H9 (cell line): ENCODE measurements at regions not wholly inside any gene's neighbourhood (a gene's known extent, or its start where the extent isn't known, plus 50 kb on each side); places are given as distances from the start of the nearest gene placed in this dataset.

Source experiments
- DNase-seq: peaks from one replicate; pipeline ENCODE4 v3.0.0-alpha.2; 2017
- H2AFZ ChIP-seq: one replicate; pipeline ENCODE4 v1.6.1; 2013; ENCODE audit warnings: mild to moderate bottlenecking, low read length, control low read depth, moderate library complexity
- H2AK5ac ChIP-seq: 2 replicates; pipeline ENCODE4 v1.6.1; 2013; ENCODE audit warnings: low read length, control low read depth, mixed read lengths; ENCODE audit not compliant: insufficient read length
- H2BK120ac ChIP-seq: one replicate; pipeline ENCODE4 v1.6.1; 2013; ENCODE audit warnings: low read depth, mild to moderate bottlenecking, low read length, control low read depth, inconsistent platforms; ENCODE audit not compliant: poor library complexity, severe bottlenecking
- H2BK12ac ChIP-seq: 2 replicates; pipeline ENCODE4 v1.6.1; 2013; ENCODE audit warnings: low read length, control low read depth, mixed read lengths, low read depth; ENCODE audit not compliant: insufficient read length
- H2BK15ac ChIP-seq: 2 replicates; pipeline ENCODE4 v1.6.1; 2013; ENCODE audit warnings: low read depth, low read length, control low read depth
- H2BK20ac ChIP-seq: one replicate; pipeline ENCODE4 v1.6.1; 2013; ENCODE audit warnings: low read depth, mild to moderate bottlenecking, low read length, control low read depth, inconsistent platforms; ENCODE audit not compliant: poor library complexity, severe bottlenecking
- H2BK5ac ChIP-seq: 2 replicates; pipeline ENCODE4 v1.6.1; 2013; ENCODE audit warnings: low read length, control low read depth, mixed read lengths; ENCODE audit not compliant: insufficient read length
- H3K14ac ChIP-seq: 2 replicates; pipeline ENCODE4 v1.6.1; 2013; ENCODE audit warnings: low read length, control low read depth; ENCODE audit not compliant: insufficient read depth
- H3K18ac ChIP-seq: 2 replicates; pipeline ENCODE4 v1.6.1; 2013; ENCODE audit warnings: low read depth, mild to moderate bottlenecking, mixed read lengths, low read length, control low read depth; ENCODE audit not compliant: insufficient read length
- H3K23ac ChIP-seq: 2 replicates; pipeline ENCODE4 v1.6.1; 2013; ENCODE audit warnings: low read length, control low read depth, mixed read lengths, low read depth; ENCODE audit not compliant: insufficient read length
- H3K23me2 ChIP-seq: 2 replicates; pipeline ENCODE4 v1.6.1; 2013; ENCODE audit warnings: low read depth, mild to moderate bottlenecking, mixed read lengths, low read length, control low read depth; ENCODE audit not compliant: insufficient read length, poor library complexity, severe bottlenecking
- H3K27ac ChIP-seq: 2 replicates; pipeline ENCODE4 v1.5.1; 2013; ENCODE audit warnings: low read length, control low read depth, mixed read lengths, low read depth; ENCODE audit not compliant: insufficient read length
- H3K27me3 ChIP-seq: 2 replicates; pipeline ENCODE4 v1.6.1; 2013; ENCODE audit warnings: low read length, control low read depth, inconsistent platforms; ENCODE audit not compliant: insufficient read depth
- H3K4ac ChIP-seq: 2 replicates; pipeline ENCODE4 v1.6.1; 2013; ENCODE audit warnings: low read depth, mild to moderate bottlenecking, control low read depth, inconsistent platforms, low read length, moderate library complexity
- H3K4me1 ChIP-seq: 2 replicates; pipeline ENCODE4 v1.6.1; 2013; ENCODE audit warnings: low read length, control low read depth, inconsistent platforms; ENCODE audit not compliant: insufficient read depth
- H3K4me2 ChIP-seq: 2 replicates; pipeline ENCODE4 v1.6.1; 2013; ENCODE audit warnings: low read length, control low read depth, mixed read lengths; ENCODE audit not compliant: insufficient read length, insufficient read depth
- H3K56ac ChIP-seq: 2 replicates; pipeline ENCODE4 v1.6.1; 2013; ENCODE audit warnings: low read depth, mild to moderate bottlenecking, mixed read lengths, low read length, control low read depth; ENCODE audit not compliant: insufficient read length
- H3K79me1 ChIP-seq: 2 replicates; pipeline ENCODE4 v1.6.1; 2013; ENCODE audit warnings: low read depth, mild to moderate bottlenecking, moderate library complexity, low read length, control low read depth, inconsistent platforms; ENCODE audit not compliant: insufficient read depth, poor library complexity, severe bottlenecking
- H3K79me2 ChIP-seq: 2 replicates; pipeline ENCODE4 v1.6.1; 2013; ENCODE audit warnings: low read length, control low read depth, inconsistent platforms; ENCODE audit not compliant: insufficient read depth
- H3K9ac ChIP-seq: 2 replicates; pipeline ENCODE4 v1.6.1; 2013; ENCODE audit warnings: low read length, control low read depth, mixed read lengths; ENCODE audit not compliant: insufficient read length; ENCODE audit errors: extremely low read depth
- H3K9me3 ChIP-seq: one replicate; pipeline ENCODE4 v1.6.1; 2013; ENCODE audit warnings: low read depth, low read length, inconsistent platforms; ENCODE audit not compliant: control insufficient read depth
- H3T11ph ChIP-seq: one replicate; pipeline ENCODE4 v1.6.1; 2013; ENCODE audit warnings: mild to moderate bottlenecking, low read length, control low read depth, inconsistent platforms
- H4K20me1 ChIP-seq: one replicate; pipeline ENCODE4 v1.6.1; 2013; ENCODE audit not compliant: control insufficient read depth, insufficient read length, insufficient read depth
- H4K5ac ChIP-seq: 2 replicates; pipeline ENCODE4 v1.6.1; 2013; ENCODE audit warnings: low read depth, mild to moderate bottlenecking, mixed read lengths, low read length, control low read depth; ENCODE audit not compliant: insufficient read length
- H4K8ac ChIP-seq: replicated peaks from 2 replicates; pipeline ENCODE4 v1.6.1; 2013; ENCODE audit warnings: low read length, control low read depth, mixed read lengths, low read depth; ENCODE audit not compliant: insufficient read length
- H4K91ac ChIP-seq: 2 replicates; pipeline ENCODE4 v1.6.1; 2013; ENCODE audit warnings: low read depth, mild to moderate bottlenecking, moderate library complexity, mixed read lengths, low read length, control low read depth; ENCODE audit not compliant: insufficient read length
- H3K27ac Mint-ChIP-seq, 3 experiments: 2 replicates in 2 of 3; 3 replicates in 1 of 3; pipeline ENCODE4 v1.8.0; 2020 to 2021; ENCODE audit warnings: mixed read lengths in 3 of 3, mild to moderate bottlenecking in 1 of 3, moderate library complexity in 1 of 3
- H3K27me3 Mint-ChIP-seq: 2 replicates; pipeline ENCODE4 v1.8.0; 2021; ENCODE audit warnings: low read depth, mild to moderate bottlenecking, moderate library complexity, mixed read lengths
- H3K36me3 Mint-ChIP-seq, 3 experiments: 2 replicates in 2 of 3; 3 replicates in 1 of 3; pipeline ENCODE4 v1.8.0; 2020 to 2021; ENCODE audit warnings: low read depth in 3 of 3, mixed read lengths in 3 of 3; ENCODE audit not compliant: insufficient read depth in 1 of 3
- H3K4me1 Mint-ChIP-seq, 2 experiments: 2 replicates each; pipeline ENCODE4 v1.8.0; 2020; ENCODE audit warnings: mixed read lengths in 2 of 2
- H3K4me3 Mint-ChIP-seq, 2 experiments: 2 replicates in 1 of 2; 3 replicates in 1 of 2; pipeline ENCODE4 v1.8.0; 2020 to 2021; ENCODE audit warnings: mild to moderate bottlenecking in 2 of 2, mixed read lengths in 2 of 2, moderate library complexity in 1 of 2
- H3K9me3 Mint-ChIP-seq, 2 experiments: 2 replicates in 1 of 2; 3 replicates in 1 of 2; pipeline ENCODE4 v1.8.0; 2020; ENCODE audit warnings: mild to moderate bottlenecking in 2 of 2, mixed read lengths in 2 of 2, moderate library complexity in 1 of 2
- CTCF ChIP-seq: fragments of 200-600 bp; sonication (generic); conservative IDR thresholded peaks from 3 replicates; pipeline ENCODE4 v1.8.0; 2021; ENCODE audit warnings: antibody characterized with exemption, mild to moderate bottlenecking
- WGBS: extraction: QIAGEN DNeasy Blood & Tissue Kit; methylation state at CpG from one replicate; pipeline ENCODE4 v1.1.7; 2013; ENCODE audit warnings: missing lambda C conversion rate, low lambda C conversion rate, mixed read lengths; ENCODE audit not compliant: insufficient read length; ENCODE audit errors: extremely low coverage; 5-methylcytosine and 5-hydroxymethylcytosine counted together

- H3K14ac ChIP-seq = no peak overlapping the region
- no peak for DNase-seq
- H3K27me3 ChIP-seq = no peaks in the 10 kb centered on the region
- H2BK120ac ChIP-seq = no peak overlapping the region
- H3K9me3 Mint-ChIP-seq = no peaks in the 10 kb centered on the region
- H3K23ac ChIP-seq = no peak overlapping the region
- no peak overlapping the region for H3K56ac ChIP-seq
- H2BK20ac ChIP-seq = no peak overlapping the region
- no peak overlapping the region for H2AK5ac ChIP-seq
- no peak overlapping the region for H4K5ac ChIP-seq
- no peak for TF ChIP-seq CTCF
- no peaks in the 10 kb centered on the region for H3K9me3 ChIP-seq
- no peaks in the 10 kb centered on the region for H3K27me3 Mint-ChIP-seq
- H4K8ac ChIP-seq = no peak overlapping the region
- no peak overlapping the region for H3K18ac ChIP-seq
- H3K9ac ChIP-seq = no peak overlapping the region
- no peaks in the 10 kb centered on the region for H3K4me1 ChIP-seq
- H2BK5ac ChIP-seq = no peak overlapping the region
- no peaks in the 10 kb centered on the region for H3K4me1 Mint-ChIP-seq
- no peak overlapping the region for H2AFZ ChIP-seq
- H4K91ac ChIP-seq = no peak overlapping the region
- WGBS = no CpG with 5 or more reads among the region's 5 CpGs
- no peaks in the 10 kb centered on the region for H3K79me1 ChIP-seq
- H2BK15ac ChIP-seq = no peak overlapping the region
- H3K4me2 ChIP-seq = no peak overlapping the region
- no peaks in the 10 kb centered on the region for H3K79me2 ChIP-seq
- H2BK12ac ChIP-seq = no peak overlapping the region
- H3K23me2 ChIP-seq = no peaks in the 10 kb centered on the region
- no peaks in the 10 kb centered on the region for H4K20me1 ChIP-seq
- no peak overlapping the region for H3K4ac ChIP-seq
- H3K36me3 Mint-ChIP-seq = no peaks in the 10 kb centered on the region; a peak in 1 of 7 replicates
- H3K27ac ChIP-seq = no peak overlapping the region
- no peak overlapping the region for H3T11ph ChIP-seq
- H3K27ac Mint-ChIP-seq = no peak overlapping the region
- H3K4me3 Mint-ChIP-seq = no peak overlapping the region
Observed at GRCh38 chr13:74675182-74675581, 541.0 kb upstream of the KLF12 start.
